NCI-H2227 treated with DMSO at 0.1 percent for 48 hours (cell line): ENCODE measurements at regions not wholly inside any gene's neighbourhood (a gene's known extent, or its start where the extent isn't known, plus 50 kb on each side); places are given as distances from the start of the nearest gene placed in this dataset.

Experiments
- DNase-seq: peaks from one replicate; lab custom pipeline; 2025; lab: John Stamatoyannopoulos, UW

- DNase-seq = no peak
Observed at GRCh38 chr9:88229434-88229833, 91.2 kb upstream of the SPATA31C2 start.

DNA sequence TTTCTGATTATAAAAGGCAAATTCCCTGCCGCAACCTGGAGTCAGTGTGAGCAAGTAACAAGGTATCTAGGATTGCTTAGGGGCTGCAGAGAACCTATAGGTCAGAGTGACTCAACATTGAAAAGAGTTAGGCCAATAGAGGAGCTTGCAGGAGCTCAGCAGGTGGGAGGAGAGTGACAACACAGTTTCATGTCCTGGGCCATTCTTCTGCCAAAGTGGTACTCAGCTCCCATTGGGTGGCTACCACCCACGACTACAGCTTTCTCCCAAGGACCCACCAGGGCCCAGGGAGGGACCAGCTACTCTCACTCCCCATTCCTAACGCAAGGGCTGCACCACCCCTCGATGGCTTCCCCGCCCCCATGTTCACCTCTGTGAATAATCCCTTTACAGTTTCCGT is 86.7 kb upstream of the SPATA31C2 start:
- DNase-seq = no peak

DNA sequence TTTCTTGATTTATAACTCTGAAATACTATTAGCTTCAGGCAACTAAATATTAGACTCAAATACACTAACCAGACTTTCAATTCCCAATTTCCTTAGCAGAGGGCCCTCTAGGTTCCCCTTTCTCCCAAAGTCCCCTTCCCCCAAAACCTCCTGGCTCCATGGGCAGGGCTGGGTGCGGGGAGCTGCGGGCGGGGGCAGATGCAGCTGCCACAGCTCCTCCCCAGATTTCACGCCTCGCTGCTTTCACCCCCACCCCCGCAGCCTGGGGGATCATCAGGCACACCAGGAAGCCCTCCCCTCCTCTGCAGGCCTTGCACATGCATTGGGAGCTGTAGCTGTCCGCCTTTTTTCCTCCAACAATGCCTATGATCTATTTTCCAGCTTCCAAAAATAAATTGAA is 82.8 kb upstream of the SPATA31C2 start:
- DNase-seq = no peak

GRCh38 chr9:88220652-88221051 is 82.4 kb upstream of the SPATA31C2 start:
- no peak for DNase-seq

GRCh38 chr9:88219601-88220000 is 81.3 kb upstream of the SPATA31C2 start:
- DNase-seq = no peak

DNA sequence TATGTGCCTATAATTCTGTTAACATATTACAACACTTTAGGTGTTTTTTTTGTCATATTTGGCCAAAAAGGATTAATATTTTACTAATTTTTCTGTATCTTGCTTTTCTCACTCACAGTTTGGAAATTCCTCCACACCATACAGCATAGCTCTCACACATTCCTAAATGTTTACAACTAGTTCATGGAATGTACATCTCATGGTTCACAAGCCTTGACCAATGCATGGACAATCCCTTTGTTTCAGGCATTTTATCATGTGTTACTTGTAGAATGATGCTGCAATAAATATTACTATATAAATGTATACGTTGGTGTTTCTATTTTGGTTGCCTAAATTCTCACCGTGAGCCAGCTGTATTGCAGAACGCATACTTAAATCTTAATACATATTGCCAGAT is 80.5 kb upstream of the SPATA31C2 start:
- DNase-seq = no peak

DNA sequence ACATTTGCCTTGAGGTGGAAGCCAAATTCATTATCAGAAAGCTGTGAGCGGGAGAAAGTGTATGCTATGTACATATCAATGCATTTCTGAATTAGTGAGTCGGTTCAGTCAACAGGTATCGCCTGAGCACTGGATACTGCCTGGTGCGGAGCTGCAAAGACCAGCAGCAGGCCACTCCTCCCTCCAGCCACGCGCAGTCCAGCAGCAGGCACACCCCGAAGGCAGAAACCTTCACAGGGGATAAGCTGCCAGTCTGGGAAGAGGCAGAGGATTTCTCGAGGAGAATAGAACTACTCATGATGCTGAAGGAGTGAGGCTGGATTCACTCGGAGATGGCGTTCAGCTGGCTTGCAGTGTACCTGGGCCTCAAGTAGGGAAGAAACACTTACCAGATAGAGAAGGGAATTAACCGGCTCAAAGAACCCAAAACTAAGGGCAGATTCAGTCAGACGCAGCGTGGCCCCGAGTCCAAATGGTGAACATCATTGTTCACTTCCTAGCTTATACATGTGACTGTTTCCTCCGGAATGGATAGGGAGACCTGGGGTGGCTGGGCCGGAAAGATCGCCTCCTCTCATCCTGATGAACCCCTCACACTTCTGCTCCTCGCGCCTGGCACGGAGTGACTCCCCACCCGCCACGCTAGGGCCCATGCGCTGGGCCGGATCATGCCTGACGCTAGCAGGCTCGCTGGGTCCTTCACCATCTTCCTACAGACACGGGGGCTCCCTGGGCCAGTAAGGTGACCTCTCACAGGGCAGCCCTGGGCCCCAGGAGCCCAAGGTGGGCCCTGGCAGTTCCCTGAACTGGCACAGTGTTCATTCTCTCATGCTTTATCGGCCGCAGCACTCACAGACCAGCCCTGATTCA is 78.1 kb upstream of the SPATA31C2 start:
- DNase-seq = no peak

GRCh38 chr9:88215196-88216125 is 77.2 kb upstream of the SPATA31C2 start:
- no peak for DNase-seq

DNA sequence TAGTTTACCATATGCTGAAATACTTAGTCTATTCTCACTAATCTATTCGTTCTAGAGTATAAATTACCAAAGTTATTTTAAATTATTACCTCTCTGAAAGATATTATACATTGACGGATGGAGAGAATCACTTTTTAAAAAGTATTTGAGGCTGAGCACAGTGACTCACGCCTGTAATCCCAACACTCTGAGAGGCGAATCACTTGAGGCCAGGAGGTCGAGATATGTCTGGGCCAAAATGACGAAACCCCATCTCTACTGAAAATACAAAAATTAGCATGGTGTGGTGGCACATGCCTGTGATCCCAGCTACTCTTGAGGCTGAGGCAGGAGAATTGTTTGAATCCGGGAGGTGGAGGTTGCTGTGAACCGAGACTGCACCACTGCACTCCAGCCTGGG is 64.0 kb upstream of the SPATA31C2 start:
- DNase-seq = no peak

- DNase-seq = no peak
Observed at GRCh38 chr9:88198341-88198807, 60.1 kb upstream of the SPATA31C2 start.

DNA sequence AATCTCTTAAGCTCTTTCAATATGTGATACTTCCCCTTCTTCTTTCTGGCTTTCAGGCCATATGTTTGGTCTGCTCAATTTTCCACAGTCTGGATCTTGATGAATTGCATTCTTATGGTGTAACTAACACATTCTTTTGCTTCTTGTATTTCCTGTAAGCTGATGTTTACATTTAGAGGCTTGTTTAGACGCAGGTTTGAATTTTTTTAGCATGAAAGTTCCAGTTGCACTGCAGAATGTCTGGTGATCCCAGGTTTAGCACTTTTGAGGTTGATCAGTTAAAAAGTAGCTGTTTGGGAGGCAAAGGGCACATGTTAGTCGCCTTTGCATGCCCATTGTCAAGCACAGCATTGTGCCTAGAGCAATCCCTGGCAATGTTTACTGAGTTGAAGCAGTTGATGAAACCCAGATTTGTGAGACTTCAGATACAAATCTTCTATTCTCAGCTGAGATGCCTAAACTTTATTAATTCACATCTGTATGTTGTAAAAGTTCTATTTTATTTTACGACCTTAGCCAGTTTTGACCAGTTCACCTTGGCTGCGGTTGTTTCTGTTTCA is 59.6 kb upstream of the SPATA31C2 start:
- DNase-seq = no peak

DNA sequence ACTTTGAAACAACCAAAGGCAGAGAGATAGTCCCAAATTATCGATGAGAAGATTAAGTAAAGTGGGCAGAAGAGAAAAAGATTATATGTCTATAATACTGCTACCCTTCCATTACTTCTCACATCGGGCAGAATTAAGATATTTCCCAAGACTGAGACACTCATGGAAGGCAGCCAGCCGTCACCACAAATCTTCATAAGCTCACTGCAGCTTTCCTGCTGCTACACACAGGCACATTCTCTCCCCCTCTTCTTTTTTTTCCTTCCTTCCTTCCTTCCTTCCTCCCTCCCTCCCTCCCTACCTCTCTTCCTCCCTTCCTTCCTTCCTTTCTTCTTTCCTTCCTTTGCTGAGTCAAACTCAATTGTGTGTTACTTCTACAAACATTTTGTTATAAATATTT is 58.7 kb upstream of the SPATA31C2 start:
- DNase-seq = no peak

GRCh38 chr9:88196142-88196790 is 58.0 kb upstream of the SPATA31C2 start:
- no peak for DNase-seq

DNA sequence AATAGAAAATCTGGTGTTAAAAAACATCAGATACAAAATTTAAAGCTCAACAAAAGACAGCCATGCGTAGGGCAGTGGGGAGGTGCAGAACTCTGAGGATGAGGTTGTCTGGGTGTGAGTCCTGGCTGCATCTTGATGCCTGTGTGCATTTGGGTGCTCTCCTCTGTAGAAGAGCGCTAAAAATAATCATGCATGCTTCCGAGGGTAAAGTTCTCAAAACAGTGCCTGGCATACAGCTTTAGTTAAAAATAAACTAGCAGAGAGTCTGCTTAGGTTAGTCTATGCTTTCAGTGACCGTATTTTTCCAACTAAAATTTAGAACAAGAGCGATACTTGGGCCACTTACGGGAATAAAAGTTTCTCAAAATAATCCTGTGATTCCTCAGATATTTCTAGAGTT is 55.5 kb upstream of the SPATA31C2 start:
- DNase-seq = no peak

GRCh38 chr9:88191456-88191855 is 53.2 kb upstream of the SPATA31C2 start:
- DNase-seq = no peak

DNA sequence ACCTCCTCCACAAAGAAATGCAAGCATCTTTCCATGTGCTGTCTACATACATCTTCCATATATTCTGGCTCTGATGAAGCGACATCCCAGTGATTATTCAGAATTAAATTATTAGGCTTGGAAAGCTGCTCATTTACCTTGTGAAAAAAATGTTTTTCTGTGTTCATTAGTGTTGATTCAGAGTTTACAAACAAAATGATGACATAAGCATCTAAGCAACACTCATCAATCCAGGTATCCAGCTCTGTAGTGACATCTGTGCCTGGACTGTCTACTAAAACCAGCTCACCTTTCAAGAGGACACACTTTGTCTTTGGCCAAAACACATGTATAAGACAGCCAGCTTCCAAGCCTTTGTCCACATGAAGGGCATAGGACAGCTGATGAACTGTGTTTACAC is 51.1 kb upstream of the SPATA31C2 start:
- no peak for DNase-seq
